Right lung (tissue), 2 donors: ENCODE measurements at regions not wholly inside any gene's neighbourhood (a gene's known extent, or its start where the extent isn't known, plus 50 kb on each side); places are given as distances from the start of the nearest gene placed in this dataset.
"Not testable (repeated sequence)": the region's sequence is repeated elsewhere in the genome, so short reads cannot be mapped to it uniquely, and the experiment has no call there.

Experiments used
- DNase-seq, 2 donors: peaks; one replicate each; pipeline ENCODE4 v3.0.0-alpha.2; 2013

GRCh38 chr4:160485071-160485687 lies 1382.3 kb downstream of the RAPGEF2 start:
- DNase-seq, result no peak

- DNase-seq, result no peak
Measured at GRCh38 chr4:160492181-160492580, 1389.3 kb downstream of the RAPGEF2 start.

- DNase-seq, result no peak
Measured at GRCh38 chr4:160493206-160493605, 1390.3 kb downstream of the RAPGEF2 start.

- no peak for DNase-seq
Measured at GRCh38 chr4:160495356-160495755, 1392.5 kb downstream of the RAPGEF2 start.

- no peak for DNase-seq
Measured at GRCh38 chr4:160498211-160498610, 1395.3 kb downstream of the RAPGEF2 start.

- no peak for DNase-seq
Measured at GRCh38 chr4:160505724-160506123, 1402.8 kb downstream of the RAPGEF2 start.

- no peak for DNase-seq
Measured at GRCh38 chr4:160510928-160511327, 1408.0 kb downstream of the RAPGEF2 start.

- DNase-seq, result no peak
Measured at GRCh38 chr4:160514126-160514525, 1411.2 kb downstream of the RAPGEF2 start.

- no peak for DNase-seq
Measured at GRCh38 chr4:160523231-160523630, 1420.4 kb downstream of the RAPGEF2 start.

GRCh38 chr4:160537681-160538080 lies 1434.8 kb downstream of the RAPGEF2 start:
- DNase-seq, result no peak

GRCh38 chr4:160546201-160546600 lies 1443.3 kb downstream of the RAPGEF2 start:
- no peak for DNase-seq

GRCh38 chr4:160549951-160550519 lies 1447.2 kb downstream of the RAPGEF2 start:
- DNase-seq, result not testable (repeated sequence)

- DNase-seq, result no peak
Measured at GRCh38 chr4:160562661-160563060, 1459.8 kb downstream of the RAPGEF2 start.

GRCh38 chr4:160563552-160564282 lies 1460.8 kb downstream of the RAPGEF2 start:
- no peak for DNase-seq

- no peak for DNase-seq
Measured at GRCh38 chr4:160567634-160568033, 1464.8 kb downstream of the RAPGEF2 start.

GRCh38 chr4:160570271-160570670 lies 1467.4 kb downstream of the RAPGEF2 start:
- no peak for DNase-seq

GRCh38 chr4:160574272-160574671 lies 1471.4 kb downstream of the RAPGEF2 start:
- DNase-seq, result not testable (repeated sequence)

- no peak for DNase-seq
Measured at GRCh38 chr4:160580581-160580980, 1477.7 kb downstream of the RAPGEF2 start.

GRCh38 chr4:160592258-160592657 lies 1489.4 kb downstream of the RAPGEF2 start:
- no peak for DNase-seq

- no peak for DNase-seq
Measured at GRCh38 chr4:160595646-160596045, 1492.8 kb downstream of the RAPGEF2 start.

GRCh38 chr4:160604541-160604940 lies 1501.7 kb downstream of the RAPGEF2 start:
- DNase-seq, result no peak

GRCh38 chr4:160611181-160611580 lies 1508.3 kb downstream of the RAPGEF2 start:
- DNase-seq, result no peak

GRCh38 chr4:160631044-160631443 lies 1528.2 kb downstream of the RAPGEF2 start:
- DNase-seq, result no peak
